HL-60 (cell line): ENCODE measurements at regions not wholly inside any gene's neighbourhood (a gene's known extent, or its start where the extent isn't known, plus 50 kb on each side); places are given as distances from the start of the nearest gene placed in this dataset.

Experiments used
- GABPA ChIP-seq: IDR thresholded peaks from 2 replicates; pipeline ENCODE4 v1.6.1; 2012; ENCODE audit warnings: low read depth
- TF ChIP-seq, protein P1 (sequence below): IDR thresholded peaks from one replicate; pipeline ENCODE4 v1.5.1; 2011; ENCODE audit warnings: low read length, control low read depth, inconsistent platforms; ENCODE audit not compliant: insufficient read depth

DNA sequence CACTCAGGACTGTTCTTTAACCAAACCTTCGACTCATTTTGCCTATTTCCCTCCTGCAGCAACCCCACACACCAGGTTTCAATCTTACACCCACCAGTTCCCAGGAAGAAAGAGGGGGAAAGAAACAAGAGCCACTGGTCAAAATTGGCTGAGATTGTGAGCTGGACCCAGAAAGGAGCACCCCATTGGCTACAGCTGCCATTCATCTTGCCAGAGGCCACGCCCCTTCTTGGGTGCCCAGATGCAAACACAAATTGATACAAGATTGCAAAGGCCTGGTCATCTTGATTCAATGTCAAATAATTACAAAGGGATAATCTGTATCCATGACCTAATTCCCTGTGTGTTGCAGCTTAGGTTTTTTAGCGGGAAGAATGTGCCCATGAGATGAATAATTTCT lies 258.4 kb downstream of the LIG4 start:
- TF ChIP-seq GABPA = no peak
- TF ChIP-seq, protein P1, sequence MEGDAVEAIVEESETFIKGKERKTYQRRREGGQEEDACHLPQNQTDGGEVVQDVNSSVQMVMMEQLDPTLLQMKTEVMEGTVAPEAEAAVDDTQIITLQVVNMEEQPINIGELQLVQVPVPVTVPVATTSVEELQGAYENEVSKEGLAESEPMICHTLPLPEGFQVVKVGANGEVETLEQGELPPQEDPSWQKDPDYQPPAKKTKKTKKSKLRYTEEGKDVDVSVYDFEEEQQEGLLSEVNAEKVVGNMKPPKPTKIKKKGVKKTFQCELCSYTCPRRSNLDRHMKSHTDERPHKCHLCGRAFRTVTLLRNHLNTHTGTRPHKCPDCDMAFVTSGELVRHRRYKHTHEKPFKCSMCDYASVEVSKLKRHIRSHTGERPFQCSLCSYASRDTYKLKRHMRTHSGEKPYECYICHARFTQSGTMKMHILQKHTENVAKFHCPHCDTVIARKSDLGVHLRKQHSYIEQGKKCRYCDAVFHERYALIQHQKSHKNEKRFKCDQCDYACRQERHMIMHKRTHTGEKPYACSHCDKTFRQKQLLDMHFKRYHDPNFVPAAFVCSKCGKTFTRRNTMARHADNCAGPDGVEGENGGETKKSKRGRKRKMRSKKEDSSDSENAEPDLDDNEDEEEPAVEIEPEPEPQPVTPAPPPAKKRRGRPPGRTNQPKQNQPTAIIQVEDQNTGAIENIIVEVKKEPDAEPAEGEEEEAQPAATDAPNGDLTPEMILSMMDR = no peak
